Activated CD4-positive, alpha-beta T cell treated with anti-CD3 and anti-CD28 coated beads, Interleukin-2, amount 50 U/mL, for 48 hours (primary cell): ENCODE measurements at regions not wholly inside any gene's neighbourhood (a gene's known extent, or its start where the extent isn't known, plus 50 kb on each side); places are given as distances from the start of the nearest gene placed in this dataset.

Source experiments
- DNase-seq, 2 experiments: peaks; one replicate each; pipeline ENCODE4 v3.0.0-alpha.2; 2020

DNA sequence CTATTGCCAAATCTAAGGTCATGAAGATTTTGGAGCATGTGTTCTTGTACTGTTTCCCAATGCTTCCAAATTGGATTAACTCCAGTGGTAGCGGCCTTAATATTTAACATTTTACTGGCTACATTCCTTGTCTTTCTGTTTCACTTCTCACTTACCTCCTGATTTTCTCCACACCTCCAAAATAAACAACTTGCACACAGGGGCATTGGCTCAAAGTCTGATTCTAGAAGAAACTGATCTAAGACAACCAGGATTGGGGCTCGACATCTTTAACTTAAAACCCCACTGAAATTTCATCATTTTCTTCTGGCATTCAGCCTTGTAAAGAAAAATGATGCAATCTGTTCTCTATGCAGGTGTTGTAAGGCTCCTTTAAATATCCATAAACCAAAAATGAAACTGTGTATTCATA lies 557.9 kb upstream of the ID4 start:
- no peak for DNase-seq

DNA sequence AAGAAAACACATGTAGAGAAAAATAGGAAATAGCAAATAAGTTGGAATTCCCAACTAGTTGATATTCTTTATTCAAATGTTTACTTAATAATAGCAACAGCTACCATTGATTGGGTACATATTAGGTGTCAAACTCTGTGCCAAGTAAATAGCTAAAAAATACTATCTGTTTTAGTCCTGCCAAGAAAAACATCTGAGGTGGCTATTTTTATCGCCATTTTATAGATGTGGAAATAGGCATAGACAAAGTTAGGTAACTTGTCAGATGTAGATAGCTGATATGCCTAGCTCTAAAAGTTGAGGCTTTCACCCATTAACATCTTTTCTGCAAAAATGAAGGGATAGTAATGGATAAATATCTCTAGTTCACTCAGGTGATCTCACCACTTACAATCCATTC lies 549.2 kb upstream of the ID4 start:
- no peak for DNase-seq

DNA sequence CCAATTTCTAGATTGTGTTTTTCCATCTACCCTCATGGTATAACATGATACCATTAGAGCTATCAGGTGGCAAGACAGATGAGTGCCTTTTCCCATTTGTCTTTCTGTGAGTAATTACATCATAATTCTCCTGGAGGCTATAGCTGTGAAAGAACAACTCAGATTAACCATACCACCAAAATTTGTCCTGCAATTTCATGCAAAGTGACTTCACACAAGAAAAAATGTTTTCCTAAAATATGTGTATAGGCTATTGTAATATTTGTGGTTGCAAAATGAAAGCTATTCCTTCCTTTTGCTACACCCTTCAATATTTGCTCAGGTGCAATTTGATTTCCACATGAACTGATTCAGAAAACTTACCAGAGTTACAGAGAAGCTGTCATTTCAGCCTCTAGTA lies 547.7 kb upstream of the ID4 start:
- no peak for DNase-seq

DNA sequence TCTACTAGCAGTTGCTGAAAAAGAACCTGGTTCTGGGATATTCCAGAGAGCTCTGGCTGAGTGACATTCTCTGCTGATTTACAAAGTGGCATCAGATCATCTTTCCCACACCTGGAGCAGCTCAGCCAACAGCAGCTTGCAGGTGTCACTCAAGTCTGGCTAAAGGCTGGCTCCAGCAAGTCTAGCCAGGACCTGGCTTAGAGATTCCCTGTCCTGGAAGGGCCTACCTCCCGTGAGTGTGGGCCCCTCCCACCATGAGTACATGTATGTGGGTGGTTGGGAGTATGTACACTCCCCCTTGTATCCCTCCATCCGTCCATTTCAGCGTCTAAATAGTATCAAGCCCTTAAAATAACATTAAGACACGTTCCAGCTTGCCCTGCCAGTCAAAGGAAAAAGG lies 539.3 kb upstream of the ID4 start:
- no peak for DNase-seq

DNA sequence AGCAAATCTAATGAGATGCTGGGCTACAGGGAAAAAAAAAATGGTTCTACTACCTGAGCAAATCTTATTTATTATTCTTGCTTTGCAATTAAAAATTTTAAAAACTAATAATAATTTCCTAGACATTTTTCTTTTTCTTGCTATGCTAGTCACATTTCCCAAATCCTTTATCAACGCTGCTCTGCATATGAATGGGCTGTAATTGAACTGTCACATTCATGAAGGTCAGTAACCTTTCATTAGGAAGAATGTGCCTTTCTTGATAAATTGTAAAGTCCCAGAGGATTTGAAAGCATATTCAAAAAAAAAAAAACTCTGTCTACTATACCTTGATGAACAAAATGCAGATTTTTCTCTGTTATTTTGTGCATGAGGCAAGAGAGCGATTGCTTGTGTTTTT lies 538.7 kb upstream of the ID4 start:
- no peak for DNase-seq

- DNase-seq = no peak
Observed at GRCh38 chr6:19299129-19299528, 538.0 kb upstream of the ID4 start.

GRCh38 chr6:19301980-19302379 lies 535.2 kb upstream of the ID4 start:
- no peak for DNase-seq

- no peak for DNase-seq
Observed at GRCh38 chr6:19303383-19303782, 533.8 kb upstream of the ID4 start.

- DNase-seq = no peak
Observed at GRCh38 chr6:19309661-19310060, 527.5 kb upstream of the ID4 start.

GRCh38 chr6:19311786-19312185 lies 525.4 kb upstream of the ID4 start:
- no peak for DNase-seq

- no peak for DNase-seq
Observed at GRCh38 chr6:19312241-19312978, 524.8 kb upstream of the ID4 start.

- DNase-seq = no peak
Observed at GRCh38 chr6:19317431-19317986, 519.7 kb upstream of the ID4 start.

- no peak for DNase-seq
Observed at GRCh38 chr6:19319005-19319404, 518.2 kb upstream of the ID4 start.

- DNase-seq = no peak
Observed at GRCh38 chr6:19320111-19320581, 517.0 kb upstream of the ID4 start.

- DNase-seq = no peak
Observed at GRCh38 chr6:19322691-19323485, 514.3 kb upstream of the ID4 start.

GRCh38 chr6:19324376-19324775 lies 512.8 kb upstream of the ID4 start:
- DNase-seq = no peak

GRCh38 chr6:19325335-19325789 lies 511.8 kb upstream of the ID4 start:
- DNase-seq = no peak

DNA sequence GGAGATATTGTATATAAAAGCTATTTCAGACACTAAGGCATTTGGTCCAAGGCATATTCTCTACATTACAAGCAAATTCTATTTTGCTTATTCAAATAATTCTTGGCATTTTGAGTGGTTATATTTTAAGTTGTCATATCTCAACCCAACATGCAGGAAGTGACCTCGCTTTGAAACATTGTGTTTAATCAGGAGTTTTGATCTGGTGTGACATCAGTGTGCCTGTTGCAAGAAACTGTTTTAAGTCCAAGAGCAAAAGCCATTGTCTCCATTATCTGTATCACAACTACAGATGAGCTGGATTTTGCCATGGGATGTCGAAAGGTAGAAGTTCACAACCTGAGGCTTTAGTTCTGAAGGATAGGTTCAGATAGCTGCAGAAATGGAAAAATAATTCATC lies 509.9 kb upstream of the ID4 start:
- no peak for DNase-seq

DNA sequence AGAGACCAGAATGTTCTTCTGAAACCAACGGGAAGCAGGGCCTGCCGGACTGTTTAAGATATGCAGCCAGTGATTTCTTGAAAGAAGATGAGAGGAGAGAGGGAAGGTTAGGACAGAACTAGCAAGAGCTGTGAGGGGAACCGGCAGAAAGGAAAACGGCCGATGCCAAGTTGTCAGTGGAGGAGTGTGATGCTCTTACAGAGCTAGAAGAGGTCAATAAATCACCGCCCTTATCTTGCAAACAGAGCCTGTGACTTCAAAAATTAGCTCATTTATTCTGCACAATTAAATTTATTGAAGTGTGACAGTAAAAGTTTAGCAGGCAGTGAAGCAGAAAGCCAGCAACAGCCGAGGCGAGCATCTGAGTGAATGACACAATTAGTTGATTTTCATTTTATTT lies 509.5 kb upstream of the ID4 start:
- no peak for DNase-seq

GRCh38 chr6:19329078-19329477 lies 508.1 kb upstream of the ID4 start:
- DNase-seq = no peak

GRCh38 chr6:19331089-19331488 lies 506.1 kb upstream of the ID4 start:
- no peak for DNase-seq

DNA sequence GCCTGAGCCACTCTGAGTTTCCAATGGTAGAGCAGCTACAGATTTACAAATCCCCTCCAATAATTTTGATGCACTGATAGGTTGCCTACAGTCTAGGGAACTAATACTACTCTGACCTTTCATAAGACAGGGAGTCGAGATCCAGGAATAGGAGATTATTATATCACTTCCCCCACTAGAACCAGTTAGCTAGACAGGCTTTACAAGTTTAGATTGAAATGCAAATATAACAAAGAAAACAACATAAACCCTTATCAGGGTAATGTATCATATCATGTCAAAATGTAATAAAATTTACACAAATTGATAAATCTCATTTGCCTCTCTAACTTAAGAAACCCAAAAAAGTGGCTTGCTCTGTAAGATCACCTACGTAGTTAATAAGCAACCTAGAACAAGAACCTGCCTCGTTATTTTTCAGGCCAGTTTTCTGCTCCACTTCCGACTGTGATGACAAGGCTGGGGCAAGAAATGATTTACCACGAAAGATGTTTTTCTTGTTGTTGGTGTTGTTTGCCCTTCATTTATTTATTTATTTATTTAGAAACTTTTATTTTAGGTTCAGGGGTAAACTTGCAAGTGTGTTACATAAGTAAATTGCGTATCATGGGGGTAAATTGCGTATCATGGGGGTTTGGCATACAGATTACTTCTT lies 504.2 kb upstream of the ID4 start:
- DNase-seq = no peak

GRCh38 chr6:19333936-19334335 lies 503.2 kb upstream of the ID4 start:
- no peak for DNase-seq
